Kidney (tissue), 13 donors: ENCODE measurements at regions not wholly inside any gene's neighbourhood (a gene's known extent, or its start where the extent isn't known, plus 50 kb on each side); places are given as distances from the start of the nearest gene placed in this dataset.
"Not testable (repeated sequence)": the region's sequence is repeated elsewhere in the genome, so short reads cannot be mapped to it uniquely, and the experiment has no call there.

ENCODE experiments used
- DNase-seq, 5 donors: peaks; one replicate each; pipeline ENCODE4 v3.0.0-alpha.2; 2013 to 2020
- FAIRE-seq: peaks from 2 replicates; lab custom pipeline; 2012; peaks lifted over from hg19 to GRCh38; lab: Jason Lieb, UNC
- H3K27ac ChIP-seq, 2 donors: one replicate each; pipeline ENCODE4 v1.7.0; 2013; ENCODE audit warnings: low read depth in 2 of 2, low read length in 2 of 2, inconsistent platforms in 1 of 2
- H3K27me3 ChIP-seq: one replicate; pipeline ENCODE4 v1.7.1; 2013; ENCODE audit warnings: low read length, inconsistent platforms; ENCODE audit not compliant: control insufficient read depth, insufficient read depth
- H3K36me3 ChIP-seq, 3 donors: one replicate each; pipeline versions ENCODE4 v1.7.0 to v1.7.1; 2013; ENCODE audit warnings: low read length in 3 of 3, control low read depth in 1 of 3, inconsistent platforms in 1 of 3; ENCODE audit not compliant: insufficient read depth in 3 of 3, control insufficient read depth in 2 of 3
- H3K4me1 ChIP-seq, 3 donors: one replicate each; pipeline versions ENCODE4 v1.7.0 to v1.7.1; 2013; ENCODE audit warnings: low read length in 3 of 3, inconsistent platforms in 1 of 3, low read depth in 1 of 3; ENCODE audit not compliant: control insufficient read depth in 2 of 3, insufficient read depth in 2 of 3
- H3K4me3 ChIP-seq, 3 donors: one replicate each; pipeline versions ENCODE4 v1.7.0 to v1.8.1; 2013; ENCODE audit warnings: low read length in 3 of 3, control low read depth in 1 of 3, inconsistent platforms in 1 of 3
- H3K9ac ChIP-seq, 3 donors: one replicate each; pipeline versions ENCODE4 v1.7.0 to v1.7.1; 2013; ENCODE audit warnings: low read length in 3 of 3, control low read depth in 1 of 3, inconsistent platforms in 1 of 3
- H3K9me3 ChIP-seq, 3 donors: one replicate each; pipeline versions ENCODE4 v1.7.0 to v1.7.1; 2013; ENCODE audit warnings: low read length in 3 of 3, control low read depth in 1 of 3, inconsistent platforms in 1 of 3; ENCODE audit not compliant: control insufficient read depth in 2 of 3, insufficient read depth in 1 of 3
- intact Hi-C: fragments of 100-400 bp; cut with DNase I; formaldehyde crosslinking; loops from one replicate; pipeline ENCODE4 v1.11.1; 2022
- TF ChIP-seq, protein P1 (sequence below): IDR thresholded peaks from 3 replicates; pipeline ENCODE4 v1.5.1; 2012; ENCODE audit warnings: mild to moderate bottlenecking, moderate library complexity, borderline replicate concordance; ENCODE audit not compliant: insufficient read depth; ENCODE audit errors: extremely low read depth
- donor health status: control.
- donor health status: control.
- donor health status: control.
- donor health status: control.
- donor health status: control.
- donor health status: DM: yes; HTN: yes; CAD: no.
- donor health status: Normal renal cell carcinoma (clear cell type).

GRCh38 chrX:45421806-45422205 is 221.1 kb upstream of the DIPK2B start:
- TF ChIP-seq, protein P1, sequence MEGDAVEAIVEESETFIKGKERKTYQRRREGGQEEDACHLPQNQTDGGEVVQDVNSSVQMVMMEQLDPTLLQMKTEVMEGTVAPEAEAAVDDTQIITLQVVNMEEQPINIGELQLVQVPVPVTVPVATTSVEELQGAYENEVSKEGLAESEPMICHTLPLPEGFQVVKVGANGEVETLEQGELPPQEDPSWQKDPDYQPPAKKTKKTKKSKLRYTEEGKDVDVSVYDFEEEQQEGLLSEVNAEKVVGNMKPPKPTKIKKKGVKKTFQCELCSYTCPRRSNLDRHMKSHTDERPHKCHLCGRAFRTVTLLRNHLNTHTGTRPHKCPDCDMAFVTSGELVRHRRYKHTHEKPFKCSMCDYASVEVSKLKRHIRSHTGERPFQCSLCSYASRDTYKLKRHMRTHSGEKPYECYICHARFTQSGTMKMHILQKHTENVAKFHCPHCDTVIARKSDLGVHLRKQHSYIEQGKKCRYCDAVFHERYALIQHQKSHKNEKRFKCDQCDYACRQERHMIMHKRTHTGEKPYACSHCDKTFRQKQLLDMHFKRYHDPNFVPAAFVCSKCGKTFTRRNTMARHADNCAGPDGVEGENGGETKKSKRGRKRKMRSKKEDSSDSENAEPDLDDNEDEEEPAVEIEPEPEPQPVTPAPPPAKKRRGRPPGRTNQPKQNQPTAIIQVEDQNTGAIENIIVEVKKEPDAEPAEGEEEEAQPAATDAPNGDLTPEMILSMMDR, result no peak
- Histone ChIP-seq H3K27me3 (no peaks in the 10 kb centered on the region), H3K9ac (no peak overlapping the region), H3K27ac (no peak overlapping the region), H3K4me1 (no peaks in the 10 kb centered on the region), H3K36me3 (no peaks in the 10 kb centered on the region), H3K4me3 (no peak overlapping the region), H3K9me3 (no peaks in the 10 kb centered on the region)
- intact Hi-C loops, result no loop called here
- no peak for DNase-seq
- FAIRE-seq, result no peak

GRCh38 chrX:45404206-45404605 is 203.5 kb upstream of the DIPK2B start:
- intact Hi-C loops, result no loop called here
- H3K4me3 ChIP-seq, result no peak overlapping the region
- H3K4me1 ChIP-seq, result no peaks in the 10 kb centered on the region
- FAIRE-seq (no peak), DNase-seq (no peak)
- H3K9ac ChIP-seq, result no peak overlapping the region
- no peaks in the 10 kb centered on the region for H3K27me3 ChIP-seq
- no peaks in the 10 kb centered on the region for H3K36me3 ChIP-seq
- H3K27ac ChIP-seq, result no peak overlapping the region
- TF ChIP-seq, protein P1, result no peak
- H3K9me3 ChIP-seq, result no peaks in the 10 kb centered on the region

GRCh38 chrX:45401923-45402322 is 201.2 kb upstream of the DIPK2B start:
- TF ChIP-seq, protein P1, result no peak
- no peaks in the 10 kb centered on the region for H3K27me3 ChIP-seq
- no peak overlapping the region for H3K4me3 ChIP-seq
- DNase-seq (no peak), FAIRE-seq (no peak)
- no peak overlapping the region for H3K27ac ChIP-seq
- intact Hi-C loops, result no loop called here
- H3K9ac ChIP-seq, result no peak overlapping the region
- H3K4me1 ChIP-seq, result no peaks in the 10 kb centered on the region
- H3K36me3 ChIP-seq, result no peaks in the 10 kb centered on the region
- H3K9me3 ChIP-seq, result no peaks in the 10 kb centered on the region

GRCh38 chrX:45400951-45401725 is 200.5 kb upstream of the DIPK2B start:
- H3K36me3 ChIP-seq, H3K4me1 ChIP-seq, intact Hi-C loops, FAIRE-seq, H3K27ac ChIP-seq, H3K4me3 ChIP-seq, H3K9me3 ChIP-seq, H3K27me3 ChIP-seq, H3K9ac ChIP-seq: not testable (repeated sequence)
- DNase-seq, result peak in 1 of 5 donors; percentile 1
